ENCODE measurements at regions not wholly inside any gene's neighbourhood (a gene's known extent, or its start where the extent isn't known, plus 50 kb on each side); places are given as distances from the start of the nearest gene placed in this dataset.

DNA sequence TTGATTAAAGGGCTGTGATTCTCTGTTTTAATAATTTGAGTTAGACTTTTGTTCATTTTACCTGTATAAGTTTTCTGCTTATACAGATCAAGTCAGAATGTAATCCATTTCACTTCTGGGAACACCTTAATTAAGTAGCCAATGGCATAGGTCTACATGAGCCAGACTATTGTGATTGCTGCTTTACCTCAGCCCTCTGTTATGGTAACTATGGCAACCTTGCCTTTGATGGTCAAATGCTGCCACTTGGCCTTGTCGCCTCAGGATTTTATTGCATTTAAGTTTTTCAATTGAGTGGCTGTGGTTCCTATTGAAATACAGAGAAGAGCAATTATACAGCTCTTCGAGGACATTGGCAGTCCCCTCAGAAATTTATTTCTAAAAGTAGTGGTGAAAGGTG is 64.3 kb upstream of the TMEM106B start:
- H3F3A ChIP-seq (ENCODE audit: insufficient read depth, low read length, poor library complexity, severe bottlenecking), result no peaks in the 10 kb centered on the region
- TF ChIP-seq, protein P1, sequence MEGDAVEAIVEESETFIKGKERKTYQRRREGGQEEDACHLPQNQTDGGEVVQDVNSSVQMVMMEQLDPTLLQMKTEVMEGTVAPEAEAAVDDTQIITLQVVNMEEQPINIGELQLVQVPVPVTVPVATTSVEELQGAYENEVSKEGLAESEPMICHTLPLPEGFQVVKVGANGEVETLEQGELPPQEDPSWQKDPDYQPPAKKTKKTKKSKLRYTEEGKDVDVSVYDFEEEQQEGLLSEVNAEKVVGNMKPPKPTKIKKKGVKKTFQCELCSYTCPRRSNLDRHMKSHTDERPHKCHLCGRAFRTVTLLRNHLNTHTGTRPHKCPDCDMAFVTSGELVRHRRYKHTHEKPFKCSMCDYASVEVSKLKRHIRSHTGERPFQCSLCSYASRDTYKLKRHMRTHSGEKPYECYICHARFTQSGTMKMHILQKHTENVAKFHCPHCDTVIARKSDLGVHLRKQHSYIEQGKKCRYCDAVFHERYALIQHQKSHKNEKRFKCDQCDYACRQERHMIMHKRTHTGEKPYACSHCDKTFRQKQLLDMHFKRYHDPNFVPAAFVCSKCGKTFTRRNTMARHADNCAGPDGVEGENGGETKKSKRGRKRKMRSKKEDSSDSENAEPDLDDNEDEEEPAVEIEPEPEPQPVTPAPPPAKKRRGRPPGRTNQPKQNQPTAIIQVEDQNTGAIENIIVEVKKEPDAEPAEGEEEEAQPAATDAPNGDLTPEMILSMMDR (IDR thresholded peaks at IDR 0.05; ENCODE audit: poor library complexity, severe bottlenecking), result no peak
- no peak for TF ChIP-seq TAF1 (IDR thresholded peaks at IDR 0.05; ENCODE audit: low read depth)
- no peak overlapping the region for H2AFZ ChIP-seq (ENCODE audit: low read depth, low read length)

DNA sequence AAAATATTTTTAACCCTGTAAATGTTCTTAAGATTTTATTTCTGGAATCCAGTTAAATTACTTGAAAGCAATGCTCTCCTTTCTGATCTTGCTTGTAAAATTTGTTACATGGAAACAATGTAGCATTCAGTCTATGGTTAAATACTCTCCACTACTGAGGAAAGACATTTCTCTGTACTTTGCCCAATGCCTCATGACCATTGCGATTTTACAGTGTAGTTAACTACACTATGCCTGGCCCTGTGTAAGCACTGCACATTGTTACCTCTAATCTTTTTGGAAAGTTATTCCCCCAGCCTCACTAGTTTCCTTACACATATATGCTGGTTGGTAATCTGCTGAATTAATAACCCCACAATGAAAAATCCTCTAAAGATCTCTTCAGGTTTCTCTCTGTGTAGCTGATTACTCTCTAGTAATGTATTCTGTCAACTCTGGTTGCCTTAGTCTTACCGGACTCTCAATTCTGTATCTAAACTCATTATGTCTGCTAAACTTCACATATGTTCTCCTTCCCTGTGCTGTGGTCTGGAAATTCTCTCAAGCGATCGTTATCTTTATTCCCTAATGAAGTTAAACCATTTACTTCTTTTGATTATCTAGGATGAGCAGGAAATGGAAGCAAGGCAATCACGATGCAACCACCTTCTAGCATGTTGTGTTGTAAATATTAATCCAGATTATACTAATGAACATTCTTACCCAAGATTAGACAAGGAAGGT is 58.7 kb upstream of the TMEM106B start:
- no peaks in the 10 kb centered on the region for H3F3A ChIP-seq (ENCODE audit: insufficient read depth, low read length, poor library complexity, severe bottlenecking)
- no peak overlapping the region for H3K27ac ChIP-seq (ENCODE audit: low read length)
- H3K36me3 ChIP-seq (ENCODE audit: insufficient read depth, low read length), result no peaks in the 10 kb centered on the region
- no peak overlapping the region for H3K4me2 ChIP-seq (ENCODE audit: low read length)
- no peak overlapping the region for H3K4me3 ChIP-seq (ENCODE audit: low read length)
- H2AFZ ChIP-seq (ENCODE audit: low read depth, low read length), result no peak overlapping the region
- no peaks in the 10 kb centered on the region for H3K27me3 ChIP-seq (ENCODE audit: insufficient read depth, low read depth, low read length)
- no peak overlapping the region for H3K9ac ChIP-seq (ENCODE audit: low read length)
- no peaks in the 10 kb centered on the region for H3K79me2 ChIP-seq (replicated peaks; ENCODE audit: insufficient read depth, low read length)
- no peaks in the 10 kb centered on the region for H4K20me1 ChIP-seq (ENCODE audit: insufficient read depth)
- TF ChIP-seq TAF1 (IDR thresholded peaks at IDR 0.05; ENCODE audit: low read depth) (no peak), EP300 (conservative IDR thresholded peaks at IDR 0.05; ENCODE audit: poor library complexity, severe bottlenecking) (no peak), POLR2AphosphoS5 (IDR thresholded peaks at IDR 0.05) (no peak), EZH2 (IDR thresholded peaks at IDR 0.05; ENCODE audit: borderline replicate concordance, insufficient read depth, low read length, poor library complexity, severe bottlenecking) (no peak), RAD21 (conservative IDR thresholded peaks at IDR 0.05) (no peak), MXI1 (conservative IDR thresholded peaks at IDR 0.05; ENCODE audit: poor library complexity, severe bottlenecking) (no peak), SMC3 (conservative IDR thresholded peaks at IDR 0.05; ENCODE audit: poor library complexity) (no peak)
- TF ChIP-seq, protein P2, sequence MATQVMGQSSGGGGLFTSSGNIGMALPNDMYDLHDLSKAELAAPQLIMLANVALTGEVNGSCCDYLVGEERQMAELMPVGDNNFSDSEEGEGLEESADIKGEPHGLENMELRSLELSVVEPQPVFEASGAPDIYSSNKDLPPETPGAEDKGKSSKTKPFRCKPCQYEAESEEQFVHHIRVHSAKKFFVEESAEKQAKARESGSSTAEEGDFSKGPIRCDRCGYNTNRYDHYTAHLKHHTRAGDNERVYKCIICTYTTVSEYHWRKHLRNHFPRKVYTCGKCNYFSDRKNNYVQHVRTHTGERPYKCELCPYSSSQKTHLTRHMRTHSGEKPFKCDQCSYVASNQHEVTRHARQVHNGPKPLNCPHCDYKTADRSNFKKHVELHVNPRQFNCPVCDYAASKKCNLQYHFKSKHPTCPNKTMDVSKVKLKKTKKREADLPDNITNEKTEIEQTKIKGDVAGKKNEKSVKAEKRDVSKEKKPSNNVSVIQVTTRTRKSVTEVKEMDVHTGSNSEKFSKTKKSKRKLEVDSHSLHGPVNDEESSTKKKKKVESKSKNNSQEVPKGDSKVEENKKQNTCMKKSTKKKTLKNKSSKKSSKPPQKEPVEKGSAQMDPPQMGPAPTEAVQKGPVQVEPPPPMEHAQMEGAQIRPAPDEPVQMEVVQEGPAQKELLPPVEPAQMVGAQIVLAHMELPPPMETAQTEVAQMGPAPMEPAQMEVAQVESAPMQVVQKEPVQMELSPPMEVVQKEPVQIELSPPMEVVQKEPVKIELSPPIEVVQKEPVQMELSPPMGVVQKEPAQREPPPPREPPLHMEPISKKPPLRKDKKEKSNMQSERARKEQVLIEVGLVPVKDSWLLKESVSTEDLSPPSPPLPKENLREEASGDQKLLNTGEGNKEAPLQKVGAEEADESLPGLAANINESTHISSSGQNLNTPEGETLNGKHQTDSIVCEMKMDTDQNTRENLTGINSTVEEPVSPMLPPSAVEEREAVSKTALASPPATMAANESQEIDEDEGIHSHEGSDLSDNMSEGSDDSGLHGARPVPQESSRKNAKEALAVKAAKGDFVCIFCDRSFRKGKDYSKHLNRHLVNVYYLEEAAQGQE (IDR thresholded peaks at IDR 0.05; ENCODE audit: borderline replicate concordance), result no peak
- TF ChIP-seq, protein P1 (IDR thresholded peaks at IDR 0.05; ENCODE audit: poor library complexity, severe bottlenecking), result no peak
- H3K9me3 ChIP-seq (ENCODE audit: low read length), result no peaks in the 10 kb centered on the region
- no peaks in the 10 kb centered on the region for H3K9me2 ChIP-seq (ENCODE audit: insufficient read depth, low read length)

More for the DNA sequence above, 64.3 kb upstream of the TMEM106B start:
- no peak overlapping the region for H3K4me3 ChIP-seq (ENCODE audit: low read length)
- H3K4me2 ChIP-seq (ENCODE audit: low read length), result no peak overlapping the region
- no peak overlapping the region for H3K9ac ChIP-seq (ENCODE audit: low read length)
- H3K27ac ChIP-seq (ENCODE audit: low read length), result peak overlapping the region; percentile 17
- H3K27me3 ChIP-seq (ENCODE audit: insufficient read depth, low read depth, low read length), result no peaks in the 10 kb centered on the region
- no peaks in the 10 kb centered on the region for H3K9me3 ChIP-seq (ENCODE audit: low read length)
- no peaks in the 10 kb centered on the region for H3K9me2 ChIP-seq (ENCODE audit: insufficient read depth, low read length)
- H3K79me2 ChIP-seq (replicated peaks; ENCODE audit: insufficient read depth, low read length), result no peaks in the 10 kb centered on the region
- no peaks in the 10 kb centered on the region for H4K20me1 ChIP-seq (ENCODE audit: insufficient read depth)
- no peaks in the 10 kb centered on the region for H3K36me3 ChIP-seq (ENCODE audit: insufficient read depth, low read length)
